ENCODE measurements at regions not wholly inside any gene's neighbourhood (a gene's known extent, or its start where the extent isn't known, plus 50 kb on each side); places are given as distances from the start of the nearest gene placed in this dataset.
A peak's percentile ranks its signal among the peaks of the same experiment; 100 is the strongest.

- DNase-seq: peak in 1 of 2 donors; percentile 9
Observed at GRCh38 chr2:128557069-128557468, 238.4 kb upstream of the HS6ST1 start.

- no peak for DNase-seq
Observed at GRCh38 chr2:128557831-128558241, 239.2 kb upstream of the HS6ST1 start.

GRCh38 chr2:128558441-128558840 lies 239.8 kb upstream of the HS6ST1 start:
- DNase-seq: no peak

DNA sequence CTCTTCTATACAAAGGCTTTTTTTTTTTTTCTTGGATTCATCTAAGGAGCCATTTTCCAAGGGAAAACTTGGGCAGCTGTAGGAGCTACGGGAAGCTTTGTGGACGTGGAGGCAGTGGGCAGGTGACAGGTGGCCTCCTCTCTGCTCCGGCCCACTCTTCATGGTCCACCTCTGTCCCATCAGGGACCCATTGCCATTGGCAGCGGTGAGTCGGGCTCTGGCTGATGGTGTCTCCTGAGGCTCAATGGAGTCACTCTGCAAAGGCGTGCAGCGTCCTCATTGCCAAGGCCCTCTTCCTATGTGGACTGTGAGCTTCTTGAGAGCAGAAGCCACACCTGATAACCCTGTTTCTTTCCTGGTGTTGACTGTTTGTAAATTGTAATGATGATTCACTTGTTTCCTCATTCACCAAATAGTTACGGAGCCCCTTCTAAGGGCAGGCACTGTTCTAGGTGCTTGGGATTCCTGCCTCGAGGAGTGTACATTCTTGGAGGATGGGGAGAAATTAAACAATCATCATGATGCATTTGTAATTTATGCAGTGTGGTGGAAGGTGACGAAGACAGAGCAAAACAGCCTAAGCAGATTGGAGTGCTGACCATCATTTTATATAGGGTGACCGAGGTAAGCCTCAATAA lies 240.3 kb upstream of the HS6ST1 start:
- no peak for DNase-seq

DNA sequence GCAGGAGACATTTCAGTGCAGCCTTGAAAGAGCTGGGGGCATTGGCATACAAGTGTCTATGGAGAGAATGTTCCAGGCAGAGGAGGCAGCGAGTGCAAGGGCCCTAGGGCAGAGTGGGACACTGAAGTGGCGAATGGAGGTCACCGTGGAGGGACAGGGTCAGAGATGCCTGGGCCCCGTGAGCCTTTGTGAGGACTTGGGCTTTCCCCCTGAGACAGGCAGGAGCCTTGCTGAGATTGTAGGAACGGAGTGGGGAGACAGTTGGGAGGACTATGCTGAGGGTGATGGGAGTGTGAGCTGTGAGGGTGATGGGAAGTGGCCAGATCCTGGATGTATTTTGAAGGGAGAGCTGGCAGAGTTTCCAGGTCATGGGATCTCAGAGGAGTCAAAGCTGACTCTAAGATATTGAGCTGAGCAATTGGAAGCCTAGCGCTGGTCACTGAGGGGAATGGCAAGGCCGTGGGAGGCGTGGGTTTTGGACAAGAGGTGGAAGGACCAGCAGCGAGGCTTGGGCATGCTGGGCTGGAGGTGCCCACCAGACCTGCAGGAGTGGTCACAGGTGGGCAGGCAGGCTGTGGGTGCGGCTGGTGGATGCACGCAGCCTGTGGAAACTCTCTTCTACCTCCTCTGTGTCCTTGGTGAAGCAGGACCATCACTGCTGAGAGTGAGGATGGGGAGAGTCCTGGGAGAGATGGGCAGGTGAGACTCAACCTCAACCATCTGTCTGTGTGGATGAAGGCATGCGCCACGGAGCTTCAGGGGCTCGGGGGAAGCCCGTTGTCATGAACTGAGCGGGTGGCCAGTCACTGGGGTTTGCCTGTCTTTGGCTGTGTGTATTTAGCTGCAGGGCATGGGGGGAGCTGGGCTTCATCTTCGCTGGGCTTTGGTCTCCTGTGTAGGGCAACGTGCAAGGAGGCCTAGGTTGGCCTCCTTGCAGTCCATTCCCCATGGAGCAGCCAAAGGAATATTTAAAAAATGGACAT lies 241.2 kb upstream of the HS6ST1 start:
- DNase-seq: no peak

DNA sequence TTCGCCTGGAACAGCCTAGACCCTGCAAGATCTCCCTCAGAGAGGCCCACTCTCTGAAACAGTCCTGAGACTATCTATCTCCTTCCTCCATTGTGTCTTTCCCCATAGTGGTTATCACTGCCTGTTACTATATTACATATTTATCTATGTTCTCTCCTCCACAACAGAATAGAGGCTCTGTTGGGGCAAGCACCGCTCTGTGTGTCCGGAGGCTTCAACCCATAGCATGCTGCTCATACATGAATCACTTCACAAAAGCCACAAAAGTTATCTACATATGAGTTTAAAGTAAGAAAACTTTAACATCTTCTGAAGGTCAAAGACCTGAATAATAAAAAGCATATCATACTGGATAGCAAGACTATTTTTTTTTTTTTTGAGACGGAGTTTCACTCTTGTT lies 242.1 kb upstream of the HS6ST1 start:
- DNase-seq: no peak

- peak in 1 of 2 donors; percentile 2 for DNase-seq
Observed at GRCh38 chr2:128562471-128563347, 244.0 kb upstream of the HS6ST1 start.

- DNase-seq: peak in 1 of 2 donors; percentile 6
Observed at GRCh38 chr2:128563348-128563687, 244.7 kb upstream of the HS6ST1 start.

DNA sequence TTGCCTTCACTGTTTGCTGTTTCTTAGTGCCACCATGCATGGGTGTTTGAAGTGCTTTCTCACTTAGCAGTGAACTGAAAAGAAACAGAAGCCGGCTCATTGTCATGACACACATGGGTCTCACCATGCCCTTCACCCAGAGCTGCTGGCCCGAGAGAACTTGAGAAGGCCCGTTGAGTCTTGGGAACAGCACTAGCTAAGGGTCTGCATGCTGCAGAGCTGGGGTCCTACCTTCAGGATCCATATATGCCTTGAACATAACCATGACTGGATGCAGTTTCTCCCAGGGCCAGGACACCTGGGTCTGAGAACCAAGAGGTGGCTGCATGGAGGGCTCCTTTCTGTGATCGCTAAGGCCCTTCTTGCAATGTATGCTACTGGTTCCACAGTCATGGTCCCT lies 245.5 kb upstream of the HS6ST1 start:
- DNase-seq: no peak

GRCh38 chr2:128564551-128564950 lies 245.9 kb upstream of the HS6ST1 start:
- no peak for DNase-seq

- no peak for DNase-seq
Observed at GRCh38 chr2:128565441-128565840, 246.8 kb upstream of the HS6ST1 start.

DNA sequence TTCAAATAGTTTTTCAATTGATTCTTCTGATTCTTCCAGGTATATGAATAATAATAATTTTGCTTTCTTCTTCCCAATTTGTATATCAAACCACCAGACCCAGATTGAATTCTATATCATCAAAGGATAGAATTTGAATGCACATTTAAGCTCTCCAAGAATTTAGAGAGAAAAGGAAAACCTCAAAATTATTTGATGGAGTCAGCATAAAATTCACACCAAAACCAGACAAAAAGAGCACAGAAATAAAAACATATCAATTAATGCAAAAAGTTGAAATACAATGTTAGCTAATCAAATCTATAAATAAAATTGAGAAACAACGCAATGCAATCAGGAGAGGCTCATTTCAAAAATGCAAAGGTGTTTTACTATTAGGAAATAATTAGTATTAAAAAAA lies 248.0 kb upstream of the HS6ST1 start:
- DNase-seq: no peak

GRCh38 chr2:128568106-128568505 lies 249.4 kb upstream of the HS6ST1 start:
- DNase-seq: no peak

DNA sequence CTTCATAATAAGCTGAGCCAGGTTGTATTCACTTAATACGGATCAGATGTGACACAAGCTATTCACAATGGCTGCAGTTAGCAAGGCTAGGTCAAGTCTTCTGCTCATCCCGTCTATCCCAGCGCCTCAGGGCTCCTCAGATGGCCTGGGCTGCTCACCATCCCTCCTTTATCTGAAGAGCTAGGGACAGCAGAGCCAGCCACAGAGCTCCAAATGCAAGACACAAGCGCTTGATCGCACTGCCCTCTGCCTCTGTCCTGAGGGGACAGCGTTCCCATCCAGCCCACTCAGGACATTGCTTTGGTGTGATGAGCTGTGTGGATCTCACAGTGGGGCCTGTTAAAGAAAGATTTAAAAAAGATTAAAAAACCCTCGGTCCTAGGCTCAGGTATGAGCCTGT lies 254.4 kb upstream of the HS6ST1 start:
- peak in 1 of 2 donors; percentile 1 for DNase-seq

GRCh38 chr2:128573531-128573930 lies 254.9 kb upstream of the HS6ST1 start:
- peak in 1 of 2 donors; percentile 3 for DNase-seq

- no peak for DNase-seq
Observed at GRCh38 chr2:128577141-128577930, 258.7 kb upstream of the HS6ST1 start.

DNA sequence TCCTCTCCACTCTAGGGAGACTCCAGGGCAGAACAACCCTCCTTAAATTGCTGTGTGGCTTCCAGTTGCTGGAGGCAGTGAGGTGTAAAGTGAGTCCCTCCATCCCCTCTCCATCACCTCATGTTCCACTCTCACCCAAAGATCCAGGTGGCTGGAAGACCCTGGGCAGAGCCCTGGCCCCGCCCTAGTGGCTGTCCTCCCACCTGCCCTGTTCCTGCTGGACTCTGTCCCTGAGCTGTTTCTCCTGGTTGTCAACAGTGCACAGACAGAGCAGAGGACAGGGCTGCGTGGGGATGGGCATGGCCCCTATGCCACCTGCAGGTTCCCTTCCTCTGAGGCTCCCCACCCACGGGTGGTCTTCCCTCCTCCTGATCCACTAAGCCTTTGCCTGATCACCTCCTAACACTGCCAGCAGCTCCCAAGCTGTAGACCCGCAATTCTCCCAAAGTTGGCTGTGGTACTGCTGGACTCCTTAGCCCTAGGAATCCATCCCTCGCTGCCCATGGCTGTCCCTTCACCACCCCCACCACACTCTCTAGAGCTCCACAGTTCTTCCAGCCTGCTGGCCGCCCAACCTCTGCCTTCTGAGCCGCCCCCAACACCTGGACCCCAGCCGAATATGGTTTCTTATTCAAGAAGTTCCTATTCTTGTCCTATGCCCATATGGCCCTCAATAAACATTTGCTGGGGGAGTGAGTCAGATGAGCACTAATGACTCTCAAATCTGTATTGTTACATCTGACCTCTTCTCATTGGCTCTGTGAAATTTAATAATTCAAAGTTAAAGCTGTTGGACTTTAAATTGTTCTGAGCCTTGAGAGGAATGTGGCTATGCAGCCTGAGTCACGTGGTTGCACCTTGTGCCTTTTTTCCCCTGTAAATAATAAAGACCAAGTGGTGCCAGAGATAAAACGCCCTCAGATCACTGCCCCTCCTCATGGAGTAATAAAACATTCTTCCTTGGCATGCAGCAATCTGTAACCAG lies 260.0 kb upstream of the HS6ST1 start:
- no peak for DNase-seq

DNA sequence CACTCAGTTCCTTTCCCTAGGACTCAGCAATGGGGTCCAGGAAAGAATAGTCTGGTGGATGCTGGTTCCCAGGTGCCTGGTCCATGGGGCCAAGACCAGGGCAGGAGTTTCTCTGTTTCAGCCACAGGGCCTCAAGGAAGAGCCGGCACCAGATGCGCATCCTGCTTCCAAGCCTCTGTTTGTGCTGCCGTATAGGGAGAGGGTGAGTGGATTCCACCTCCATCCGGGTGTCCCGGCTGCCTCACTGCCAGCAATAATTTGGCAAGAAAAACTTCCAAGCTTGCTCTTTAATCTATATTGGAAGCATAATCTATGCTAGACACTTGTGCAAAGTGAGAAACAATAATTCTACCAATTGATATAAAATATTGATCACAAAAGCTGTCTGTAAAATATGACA lies 261.2 kb upstream of the HS6ST1 start:
- DNase-seq: no peak

DNA sequence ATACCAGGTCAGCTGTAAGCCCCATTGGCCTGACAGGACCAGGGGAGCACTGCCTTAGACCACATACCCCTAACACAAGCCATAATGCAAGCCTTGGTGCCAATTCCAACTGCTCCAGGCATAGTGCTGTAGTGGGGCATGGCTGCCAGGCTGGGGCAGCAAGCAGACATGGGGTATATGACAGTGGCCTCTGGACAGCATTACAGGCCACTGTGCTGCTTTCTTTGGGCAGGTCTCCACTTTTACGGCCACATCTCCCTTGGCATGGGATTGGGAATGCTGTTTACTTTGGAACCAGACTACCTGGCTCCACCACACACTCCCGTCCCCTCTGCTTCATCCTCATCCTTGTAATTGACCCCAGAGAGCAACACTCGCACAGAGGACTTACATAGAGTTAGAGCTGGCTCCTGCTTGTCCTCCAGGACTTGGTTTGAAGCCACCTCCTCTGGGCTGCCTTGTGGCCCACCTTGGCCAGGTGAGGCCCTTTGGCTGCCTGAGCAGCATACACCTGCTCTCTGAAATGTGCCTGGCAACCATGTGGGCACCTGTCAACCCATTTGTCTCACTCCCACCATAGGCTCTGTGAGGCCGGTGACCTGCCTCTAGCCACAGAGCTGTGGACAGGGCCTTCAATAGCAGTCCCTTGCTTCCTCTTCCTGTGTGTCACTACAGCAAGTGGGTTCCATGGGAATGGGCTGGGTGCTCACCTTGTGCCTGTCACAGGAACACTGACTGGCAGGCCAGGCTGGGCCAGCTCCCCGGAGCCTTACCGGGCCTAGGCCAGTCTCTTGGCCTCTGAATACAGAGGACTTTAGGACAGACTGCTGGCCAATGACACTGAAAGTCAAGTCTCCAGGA lies 262.6 kb upstream of the HS6ST1 start:
- no peak for DNase-seq

DNA sequence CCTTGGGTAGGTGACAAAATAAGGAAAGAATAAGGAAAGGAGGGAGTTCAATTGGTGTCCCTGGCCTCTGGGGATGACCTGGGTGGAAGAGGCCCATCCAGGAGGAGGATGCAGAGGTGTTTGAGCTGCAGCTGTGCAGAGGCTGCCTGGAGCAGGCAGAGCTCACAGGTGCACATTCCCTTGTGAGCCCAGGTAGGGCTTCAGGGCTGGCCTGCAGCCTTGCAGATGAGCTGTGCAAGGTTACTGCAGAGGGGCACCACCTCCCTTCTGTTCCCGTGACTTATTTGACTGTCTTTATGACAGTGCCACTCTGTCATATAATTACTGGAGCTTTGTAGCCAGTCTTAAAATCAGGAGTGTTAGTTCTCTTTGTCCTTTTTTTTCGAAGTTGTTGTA lies 263.2 kb upstream of the HS6ST1 start:
- DNase-seq: no peak

All from stimulated activated CD4-positive, alpha-beta T cell treated with anti-CD3 and anti-CD28 coated beads, Interleukin-2, amount 100 ng/mL, for 24 hours (primary cell).